ENCODE measurements at regions not wholly inside any gene's neighbourhood (a gene's known extent, or its start where the extent isn't known, plus 50 kb on each side); places are given as distances from the start of the nearest gene placed in this dataset.
"Not testable (repeated sequence)": the region's sequence is repeated elsewhere in the genome, so short reads cannot be mapped to it uniquely, and the experiment has no call there.

DNA sequence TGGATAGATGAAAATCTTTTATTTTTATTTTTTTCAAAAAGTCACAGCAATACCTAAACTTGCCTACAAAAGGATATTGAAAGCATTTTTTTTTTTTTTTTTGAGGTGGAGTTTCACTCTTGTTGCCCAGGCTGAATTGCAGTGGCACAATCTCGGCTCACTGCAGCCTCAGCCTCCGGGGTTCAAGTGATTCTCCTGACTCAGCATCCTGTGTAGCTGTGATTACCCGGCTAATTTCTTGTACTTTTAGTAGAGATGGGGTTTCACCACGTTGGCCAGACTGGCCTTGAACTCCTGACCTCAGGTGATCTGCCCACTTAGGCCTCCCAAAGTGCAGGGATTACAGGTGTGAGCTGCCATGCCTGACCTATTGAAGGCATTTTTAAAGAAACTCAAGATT, 69.1 kb upstream of the DGKB start:
- H3K27me3 ChIP-seq (ENCODE audit: control insufficient read depth, insufficient read depth, low read length); H3K4me3 ChIP-seq (ENCODE audit: insufficient read depth, low read depth, low read length); H3K36me3 ChIP-seq (replicated peaks; ENCODE audit: control insufficient read depth, insufficient read depth, low read length); DNase-seq: not testable (repeated sequence)

- not testable (repeated sequence) for DNase-seq
Observed at GRCh38 chr7:14967376-14967775, 64.8 kb upstream of the DGKB start.

GRCh38 chr7:14962778-14963177, 60.2 kb upstream of the DGKB start:
- H3K36me3 ChIP-seq (replicated peaks; ENCODE audit: control insufficient read depth, insufficient read depth, low read length), result no peaks in the 10 kb centered on the region
- H3K27me3 ChIP-seq (ENCODE audit: control insufficient read depth, insufficient read depth, low read length), result no peaks in the 10 kb centered on the region
- DNase-seq, result no peak
- no peak overlapping the region for H3K4me3 ChIP-seq (ENCODE audit: insufficient read depth, low read depth, low read length)

More at GRCh38 chr7:14967376-14967775, 64.8 kb upstream of the DGKB start:
- H3K27me3 ChIP-seq (ENCODE audit: control insufficient read depth, insufficient read depth, low read length); H3K4me3 ChIP-seq (ENCODE audit: insufficient read depth, low read depth, low read length); H3K36me3 ChIP-seq (replicated peaks; ENCODE audit: control insufficient read depth, insufficient read depth, low read length): not testable (repeated sequence)

GRCh38 chr7:14960721-14961120, 58.2 kb upstream of the DGKB start:
- Histone ChIP-seq H3K36me3 (replicated peaks; ENCODE audit: control insufficient read depth, insufficient read depth, low read length) (no peaks in the 10 kb centered on the region), H3K4me3 (ENCODE audit: insufficient read depth, low read depth, low read length) (no peak overlapping the region), H3K27me3 (ENCODE audit: control insufficient read depth, insufficient read depth, low read length) (no peaks in the 10 kb centered on the region)
- no peak for DNase-seq

DNA sequence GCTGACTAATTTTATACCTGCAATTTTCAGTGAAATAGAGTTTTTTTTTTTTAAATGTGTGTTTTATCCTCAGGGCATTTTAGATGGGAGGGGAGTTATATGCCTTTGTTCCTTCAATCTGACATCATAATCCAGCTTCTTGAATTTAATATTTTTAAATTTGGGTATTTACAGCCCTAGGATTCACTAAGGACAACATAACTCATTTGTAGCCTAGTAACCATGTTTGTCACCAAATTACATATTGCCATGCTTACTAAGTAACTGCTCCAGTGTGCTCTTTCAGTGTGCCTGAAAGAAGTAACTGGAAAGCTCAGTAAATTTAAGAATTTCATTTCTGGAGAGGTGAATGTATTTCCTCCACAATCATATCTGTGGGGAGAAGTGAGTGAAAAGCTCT, 56.8 kb upstream of the DGKB start:
- no peaks in the 10 kb centered on the region for H3K36me3 ChIP-seq (replicated peaks; ENCODE audit: control insufficient read depth, insufficient read depth, low read length)

GRCh38 chr7:14954035-14954434, 51.5 kb upstream of the DGKB start:
- Histone ChIP-seq H3K36me3 (replicated peaks; ENCODE audit: control insufficient read depth, insufficient read depth, low read length) (no peaks in the 10 kb centered on the region), H3K27me3 (ENCODE audit: control insufficient read depth, insufficient read depth, low read length) (no peaks in the 10 kb centered on the region), H3K4me3 (ENCODE audit: insufficient read depth, low read depth, low read length) (no peak overlapping the region)
- no peak for DNase-seq

More for the DNA sequence above, 56.8 kb upstream of the DGKB start:
- H3K4me3 ChIP-seq (ENCODE audit: insufficient read depth, low read depth, low read length), result no peak overlapping the region
- DNase-seq, result no peak
- H3K27me3 ChIP-seq (ENCODE audit: control insufficient read depth, insufficient read depth, low read length), result no peaks in the 10 kb centered on the region
